A549 (cell line): ENCODE measurements at regions not wholly inside any gene's neighbourhood (a gene's known extent, or its start where the extent isn't known, plus 50 kb on each side); places are given as distances from the start of the nearest gene placed in this dataset.

Experiments
- ATAC-seq, 2 experiments: fragments of 200-7000 bp in 1 of 2; fragments of >200 bp in 1 of 2; cut with Nextera tagmentation in 1 of 2; cut with Tn5 transposase in 1 of 2; 3 replicates each; pipeline versions ENCODE4 v1.8.0 to v1.9.1; 2018 to 2020; ENCODE audit warnings: mild to moderate bottlenecking in 1 of 2, moderate library complexity in 1 of 2
- CTCF ChIA-PET: fragments of 300-600 bp; sonication (Branson Sonifier 250); formaldehyde crosslinking; extraction: SDS; loops from one replicate; lab custom pipeline; 2021; ENCODE audit warnings: antibody characterized with exemption, inconsistent platforms; lab: Yijun Ruan, JAX
- POLR2A ChIA-PET: fragments of 350-600 bp; formaldehyde crosslinking; extraction: SDS; loops from one replicate; lab custom pipeline; 2021; ENCODE audit warnings: antibody characterized with exemption, inconsistent platforms; lab: Yijun Ruan, JAX
- DNase-seq, 2 experiments: peaks; one replicate each; pipeline versions ENCODE4 v3.0.0 to v3.0.0-alpha.2; 2011 to 2016; ENCODE audit warnings: low read depth in 1 of 2, low spot score in 1 of 2
- FAIRE-seq: peaks from 2 replicates; lab custom pipeline; 2011; peaks lifted over from hg19 to GRCh38; lab: Jason Lieb, UNC
- H3K27ac ChIP-seq, 2 experiments: fragments of >200 bp; sonication (Bioruptor Twin); formaldehyde crosslinking; 3 replicates each; pipeline ENCODE4 v1.5.1; 2016 to 2017
- H3K4me1 ChIP-seq: fragments of >200 bp; sonication (Bioruptor Twin); formaldehyde crosslinking; 3 replicates; pipeline ENCODE4 v1.6.1; 2016
- H3K4me2 ChIP-seq: fragments of >200 bp; sonication (Bioruptor Twin); formaldehyde crosslinking; 3 replicates; pipeline ENCODE4 v1.6.1; 2016
- H3K4me3 ChIP-seq: fragments of >200 bp; sonication (Bioruptor Twin); formaldehyde crosslinking; 3 replicates; pipeline ENCODE4 v1.5.1; 2016
- H3K9me3 ChIP-seq: fragments of >200 bp; sonication (Bioruptor Twin); formaldehyde crosslinking; 3 replicates; pipeline ENCODE4 v1.6.1; 2016
- BHLHE40 ChIP-seq: IDR thresholded peaks from 2 replicates; pipeline ENCODE4 v1.6.1; 2012; ENCODE audit warnings: low read depth, low read length, inconsistent platforms
- CBX2 ChIP-seq: fragments of 200-600 bp; sonication (generic); IDR thresholded peaks from 2 replicates; pipeline ENCODE4 v1.6.1; 2016; ENCODE audit warnings: low read depth, mild to moderate bottlenecking, borderline replicate concordance
- CEBPB ChIP-seq, 2 experiments: fragments of >200 bp in 1 of 2; sonication (Bioruptor Twin) in 1 of 2; formaldehyde crosslinking in 1 of 2; IDR thresholded peaks; 2 replicates each; pipeline ENCODE4 v1.6.1; 2012 to 2016
- CHD2 ChIP-seq: fragments of 150-350 bp; IDR thresholded peaks from 2 replicates; pipeline ENCODE4 v1.6.1; 2014; ENCODE audit warnings: low read length; ENCODE audit not compliant: partially characterized antibody
- CHD4 ChIP-seq: fragments of 200-600 bp; sonication (generic); IDR thresholded peaks from 2 replicates; pipeline ENCODE4 v1.6.1; 2016; ENCODE audit warnings: antibody characterized with exemption, mild to moderate bottlenecking, borderline replicate concordance
- EHMT2 ChIP-seq: fragments of 200-600 bp; sonication (generic); IDR thresholded peaks from 2 replicates; pipeline ENCODE4 v1.6.1; 2016; ENCODE audit warnings: antibody characterized with exemption, low read depth, mild to moderate bottlenecking, moderate library complexity
- EP300 ChIP-seq, 2 experiments: fragments of >200 bp; sonication (Bioruptor Twin); formaldehyde crosslinking; IDR thresholded peaks; 2 replicates in 1 of 2; 3 replicates in 1 of 2; pipeline ENCODE4 v1.6.1; 2016 to 2017
- ESRRA ChIP-seq: fragments of 150-350 bp; IDR thresholded peaks from 2 replicates; pipeline ENCODE4 v1.6.1; 2014; ENCODE audit warnings: mild to moderate bottlenecking, low read length, borderline replicate concordance
- FOSL2 ChIP-seq, 2 experiments: fragments of 450-650 bp in 1 of 2; fragments of >200 bp in 1 of 2; sonication (Bioruptor Twin) in 1 of 2; formaldehyde crosslinking; IDR thresholded peaks; 2 replicates each; pipeline versions ENCODE4 v1.5.0 to v1.6.1; 2016 to 2020; ENCODE audit warnings: mild to moderate bottlenecking in 1 of 2, moderate library complexity in 1 of 2
- FOXS1 ChIP-seq: fragments of 250-450 bp; sonication (Bioruptor Pico); IDR thresholded peaks from 2 replicates; pipeline ENCODE4 v1.5.0; 2020; ENCODE audit warnings: mild to moderate bottlenecking, moderate library complexity
- HDAC2 ChIP-seq: fragments of 200-600 bp; sonication (generic); IDR thresholded peaks from 2 replicates; pipeline ENCODE4 v1.6.1; 2016
- HES2 ChIP-seq: fragments of >200 bp; sonication (Bioruptor Twin); formaldehyde crosslinking; IDR thresholded peaks from 2 replicates; pipeline ENCODE4 v1.6.1; 2016
- HEYL ChIP-seq: fragments of 250-450 bp; sonication (Bioruptor Pico); IDR thresholded peaks from 2 replicates; pipeline ENCODE4 v1.8.0; 2021; ENCODE audit warnings: mild to moderate bottlenecking, moderate library complexity
- HOXA7 ChIP-seq: fragments of 250-450 bp; sonication (Bioruptor Pico); IDR thresholded peaks from 2 replicates; pipeline ENCODE4 v1.5.0; 2020; ENCODE audit warnings: mild to moderate bottlenecking, moderate library complexity
- HOXB5 ChIP-seq: fragments of 250-450 bp; sonication (Bioruptor Pico); IDR thresholded peaks from 2 replicates; pipeline ENCODE4 v1.5.0; 2020; ENCODE audit warnings: mild to moderate bottlenecking, moderate library complexity
- KDM1A ChIP-seq: fragments of 200-600 bp; sonication (generic); IDR thresholded peaks from 2 replicates; pipeline ENCODE4 v1.6.1; 2016; ENCODE audit warnings: low read depth, mild to moderate bottlenecking
- KDM5A ChIP-seq: fragments of 200-600 bp; sonication (generic); IDR thresholded peaks from 2 replicates; pipeline ENCODE4 v1.6.1; 2016; ENCODE audit warnings: antibody characterized with exemption, mild to moderate bottlenecking
- MAX ChIP-seq: IDR thresholded peaks from 2 replicates; pipeline ENCODE4 v1.6.1; 2012
- NPAS2 ChIP-seq: fragments of 250-450 bp; sonication (Bioruptor Pico); IDR thresholded peaks from 2 replicates; pipeline ENCODE4 v1.8.0; 2022; ENCODE audit warnings: mild to moderate bottlenecking, moderate library complexity, borderline replicate concordance
- NR3C1 ChIP-seq: fragments of >200 bp; sonication (Bioruptor Twin); formaldehyde crosslinking; IDR thresholded peaks from 3 replicates; pipeline ENCODE4 v1.6.1; 2017
- PBX3 ChIP-seq: IDR thresholded peaks from 2 replicates; pipeline ENCODE4 v1.6.1; 2012
- POLR2AphosphoS2 ChIP-seq: conservative IDR thresholded peaks from 2 replicates; pipeline ENCODE4 v1.6.1; 2012; ENCODE audit warnings: low read length, improper control_type of control experiment, inconsistent platforms
- RNF2 ChIP-seq: fragments of 200-600 bp; sonication (generic); IDR thresholded peaks from 2 replicates; pipeline ENCODE4 v1.6.1; 2016; ENCODE audit warnings: low read depth, mild to moderate bottlenecking, antibody characterized with exemption, moderate library complexity, borderline replicate concordance
- SMC3 ChIP-seq: fragments of >200 bp; sonication (Bioruptor Twin); formaldehyde crosslinking; IDR thresholded peaks from 3 replicates; pipeline ENCODE4 v1.6.1; 2018; ENCODE audit warnings: inconsistent platforms
- TFCP2L1 ChIP-seq: fragments of 250-450 bp; sonication (Bioruptor Pico); IDR thresholded peaks from 2 replicates; pipeline ENCODE4 v1.5.0; 2021; ENCODE audit warnings: mild to moderate bottlenecking
- TP53 ChIP-seq: fragments of 250-450 bp; sonication (Bioruptor Pico); IDR thresholded peaks from 2 replicates; pipeline ENCODE4 v1.5.0; 2021; ENCODE audit warnings: mild to moderate bottlenecking, moderate library complexity
- ZC3H11A ChIP-seq: fragments of 450-650 bp; IDR thresholded peaks from 2 replicates; pipeline ENCODE4 v1.6.1; 2014; ENCODE audit warnings: antibody characterized with exemption, mild to moderate bottlenecking
- WGBS: methylation state at CpG from one replicate; pipeline ENCODE4 v1.1.6; 2017; ENCODE audit errors: missing lambda C conversion rate; 5-methylcytosine and 5-hydroxymethylcytosine counted together

- 3% methylated on average over 7 of the region's 7 CpGs for WGBS
- Histone ChIP-seq H3K4me3 (no peak overlapping the region), H3K4me1 (no peaks in the 10 kb centered on the region), H3K9me3 (no peaks in the 10 kb centered on the region), H3K27ac (no peak overlapping the region), H3K4me2 (no peak overlapping the region)
- POLR2A ChIA-PET = no interaction called here
- DNase-seq (no peak), FAIRE-seq (no peak), ATAC-seq (no peak)
- TF ChIP-seq TP53 (CRISPR knock-in tag) (no peak), MAX (no peak), CHD2 (no peak), FOXS1 (no peak), NR3C1 (no peak), EHMT2 (no peak), EP300 (IDR thresholded peaks at IDR 0.05) (no peak), BHLHE40 (no peak), NPAS2 (CRISPR knock-in tag) (no peak), CBX2 (no peak), RNF2 (no peak), PBX3 (no peak)
- CTCF ChIA-PET = no interaction called here
Observed at GRCh38 chr10:44593952-44594351, 209.1 kb upstream of the CXCL12 start.

- Histone ChIP-seq H3K9me3 (no peaks in the 10 kb centered on the region), H3K4me2 (no peak overlapping the region), H3K27ac (no peak overlapping the region), H3K4me3 (no peak overlapping the region), H3K4me1 (no peaks in the 10 kb centered on the region)
- FAIRE-seq (no peak), DNase-seq (no peak), ATAC-seq (no peak)
- no peak for TF ChIP-seq HOXA7 (CRISPR knock-in tag)
- TF ChIP-seq HOXB5 (CRISPR knock-in tag) = no peak
- no peak for TF ChIP-seq SMC3
- no peak for TF ChIP-seq POLR2AphosphoS2
- TF ChIP-seq BHLHE40 = no peak
- 4% methylated on average over 1 of the region's 1 CpG for WGBS
- CTCF ChIA-PET = interaction anchor here (1.7 kb wide), 1 partner anchor 27 kb away, joined by 3 read pairs; no protein-coding TSS in a partner anchor
- POLR2A ChIA-PET = no interaction called here
Observed at GRCh38 chr10:44607116-44607515, 222.2 kb upstream of the CXCL12 start.

- FAIRE-seq (no peak), ATAC-seq (no peak)
- POLR2A ChIA-PET = no interaction called here
Observed at GRCh38 chr10:44618910-44619309, 234.0 kb upstream of the CXCL12 start.

More at GRCh38 chr10:44618910-44619309, 234.0 kb upstream of the CXCL12 start:
- CTCF ChIA-PET = interaction anchor here (0.6 to 1.4 kb wide), 2 partner anchors 10 to 226 kb away, joined by 3 read pairs; no protein-coding TSS in a partner anchor
- no peak overlapping the region for H3K27ac ChIP-seq
- no peaks in the 10 kb centered on the region for H3K4me1 ChIP-seq
- H3K4me3 ChIP-seq = no peak overlapping the region
- WGBS = 1% methylated on average over 3 of the region's 3 CpGs
- DNase-seq = no peak
- no peak for TF ChIP-seq HDAC2
- TF ChIP-seq ESRRA = no peak
- no peak for TF ChIP-seq HOXA7 (CRISPR knock-in tag)
- no peak for TF ChIP-seq FOSL2 (IDR thresholded peaks at IDR 0.05)
- TF ChIP-seq FOSL2 (CRISPR knock-in tag; IDR thresholded peaks at IDR 0.05) = no peak
- no peak for TF ChIP-seq MAX
- TF ChIP-seq HES2 = no peak
- TF ChIP-seq CHD4 = no peak
- TF ChIP-seq KDM5A = no peak
- no peak for TF ChIP-seq HEYL
- no peak for TF ChIP-seq TFCP2L1 (CRISPR knock-in tag)
- TF ChIP-seq CEBPB (IDR thresholded peaks at IDR 0.05) = no peak
- TF ChIP-seq ZC3H11A = no peak
- TF ChIP-seq HOXB5 (CRISPR knock-in tag) = no peak
- no peak for TF ChIP-seq KDM1A
- no peaks in the 10 kb centered on the region for H3K9me3 ChIP-seq
- no peak overlapping the region for H3K4me2 ChIP-seq
